DND-41 (cell line): ENCODE measurements at regions not wholly inside any gene's neighbourhood (a gene's known extent, or its start where the extent isn't known, plus 50 kb on each side); places are given as distances from the start of the nearest gene placed in this dataset.

ENCODE experiments used
- ATAC-seq: fragments of 200-7000 bp; cut with Tn5 transposase; 3 replicates; pipeline ENCODE4 v1.9.1; 2021; ENCODE audit warnings: low read depth; ENCODE audit not compliant: insufficient read depth
- DNase-seq: peaks from one replicate; pipeline ENCODE4 v3.0.0-alpha.2; 2020
- H2AFZ ChIP-seq: 2 replicates; pipeline ENCODE4 v1.6.0; 2012; ENCODE audit warnings: low read depth, low read length
- H3K27ac ChIP-seq: 2 replicates; pipeline ENCODE4 v1.5.1; 2012; ENCODE audit warnings: low read length, inconsistent platforms
- H3K27me3 ChIP-seq: fragments of 200-600 bp; sonication (generic); 2 replicates; pipeline ENCODE4 v1.6.0; 2012; ENCODE audit warnings: low read length, mild to moderate bottlenecking, inconsistent platforms; ENCODE audit not compliant: insufficient read depth, poor library complexity
- H3K36me3 ChIP-seq: 2 replicates; pipeline ENCODE4 v1.5.1; 2012; ENCODE audit warnings: low read length, inconsistent platforms; ENCODE audit not compliant: insufficient read depth
- H3K4me1 ChIP-seq: 2 replicates; pipeline ENCODE4 v1.5.1; 2012; ENCODE audit warnings: mild to moderate bottlenecking, low read length; ENCODE audit not compliant: insufficient read depth
- H3K4me2 ChIP-seq: 2 replicates; pipeline ENCODE4 v1.6.0; 2012; ENCODE audit warnings: mild to moderate bottlenecking, moderate library complexity, low read length, inconsistent platforms; ENCODE audit not compliant: insufficient read depth
- H3K4me3 ChIP-seq, 2 experiments: fragments of 200-600 bp in 1 of 2; shearing (Covaris generic) in 1 of 2; 2 replicates each; pipeline ENCODE4 v1.5.1; 2012 to 2016; ENCODE audit warnings: inconsistent platforms in 2 of 2, low read length in 2 of 2, mild to moderate bottlenecking in 2 of 2, low read depth in 1 of 2, moderate library complexity in 1 of 2
- H3K79me2 ChIP-seq: 2 replicates; pipeline ENCODE4 v1.6.0; 2012; ENCODE audit warnings: low read length, inconsistent platforms; ENCODE audit not compliant: insufficient read depth
- H3K9ac ChIP-seq: 2 replicates; pipeline ENCODE4 v1.6.0; 2012; ENCODE audit warnings: low read depth, mild to moderate bottlenecking, inconsistent platforms, low read length, moderate library complexity
- H3K9me3 ChIP-seq: 2 replicates; pipeline ENCODE4 v1.5.1; 2012; ENCODE audit warnings: low read length, moderate library complexity, mild to moderate bottlenecking, inconsistent platforms; ENCODE audit not compliant: insufficient read depth, severe bottlenecking
- H4K20me1 ChIP-seq: 2 replicates; pipeline ENCODE4 v1.6.0; 2012; ENCODE audit warnings: low read length; ENCODE audit not compliant: insufficient read depth
- CTCF ChIP-seq: IDR thresholded peaks from 2 replicates; pipeline ENCODE4 v1.5.1; 2012; ENCODE audit warnings: borderline replicate concordance, low read length, moderate library complexity, mild to moderate bottlenecking; ENCODE audit not compliant: poor library complexity, severe bottlenecking; ENCODE audit errors: extremely low read depth
- EZH2 ChIP-seq: IDR thresholded peaks from 3 replicates; pipeline ENCODE4 v1.6.1; 2012; ENCODE audit warnings: borderline replicate concordance, low read depth, mild to moderate bottlenecking, moderate library complexity, low read length, inconsistent platforms; ENCODE audit not compliant: severe bottlenecking

DNA sequence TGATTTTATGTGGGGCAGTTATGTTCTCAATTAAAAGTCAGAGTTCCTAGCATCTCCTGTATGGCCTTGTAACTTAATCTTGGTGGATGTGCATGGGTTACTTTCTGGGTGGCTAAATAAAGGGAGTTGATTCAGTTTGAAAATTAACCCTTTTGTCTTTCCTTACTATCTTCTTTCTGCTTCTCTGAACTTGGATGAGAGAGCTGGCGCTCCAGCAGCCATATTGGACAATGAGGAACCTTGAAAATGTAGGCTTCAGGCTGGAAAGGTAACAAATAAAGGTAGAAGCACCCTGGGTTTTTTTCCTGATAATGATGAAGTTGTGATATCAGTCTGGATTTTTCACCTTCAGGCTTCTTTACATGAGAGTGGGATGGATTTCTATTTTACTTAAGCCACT is 714.1 kb upstream of the TMEM132C start:
- no peaks in the 10 kb centered on the region for H4K20me1 ChIP-seq
- no peak for TF ChIP-seq EZH2
- TF ChIP-seq CTCF: no peak
- ATAC-seq (no peak), DNase-seq (no peak)
- no peaks in the 10 kb centered on the region for H3K9me3 ChIP-seq
- no peaks in the 10 kb centered on the region for H3K79me2 ChIP-seq
- H3K4me3 ChIP-seq: no peak overlapping the region
- H3K9ac ChIP-seq: no peak overlapping the region
- no peak overlapping the region for H3K27ac ChIP-seq
- no peak overlapping the region for H2AFZ ChIP-seq
- no peaks in the 10 kb centered on the region for H3K36me3 ChIP-seq
- H3K27me3 ChIP-seq: no peaks in the 10 kb centered on the region
- H3K4me1 ChIP-seq: no peaks in the 10 kb centered on the region
- no peak overlapping the region for H3K4me2 ChIP-seq

DNA sequence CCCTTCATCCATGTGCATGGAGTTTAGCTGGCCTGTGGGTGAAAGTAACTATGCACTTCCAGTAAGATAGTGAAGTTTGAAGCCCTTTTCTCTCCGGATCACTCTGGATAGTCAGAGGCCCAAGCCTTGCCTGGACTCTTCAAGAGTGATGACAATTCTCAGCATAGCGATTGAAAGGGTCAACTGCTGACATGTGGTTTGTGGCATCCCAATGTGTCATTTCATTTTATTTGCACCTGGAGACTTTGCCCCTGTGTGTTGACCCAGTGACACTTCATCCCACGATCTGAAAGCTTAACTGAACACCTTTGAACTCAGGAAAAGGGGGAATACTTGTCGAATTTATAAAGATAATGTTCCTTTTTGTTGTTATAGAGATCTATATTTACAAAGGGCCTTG is 711.9 kb upstream of the TMEM132C start:
- H2AFZ ChIP-seq: no peak overlapping the region
- DNase-seq: no peak

GRCh38 chr12:127556231-127556886 is 710.6 kb upstream of the TMEM132C start:
- Histone ChIP-seq H3K9me3 (no peaks in the 10 kb centered on the region), H4K20me1 (no peaks in the 10 kb centered on the region), H3K27ac (no peak overlapping the region), H3K36me3 (no peaks in the 10 kb centered on the region), H3K9ac (no peak overlapping the region), H3K4me3 (no peak overlapping the region), H2AFZ (no peak overlapping the region), H3K27me3 (no peaks in the 10 kb centered on the region), H3K79me2 (no peaks in the 10 kb centered on the region), H3K4me1 (no peaks in the 10 kb centered on the region), H3K4me2 (no peak overlapping the region)
- ATAC-seq: no peak
- TF ChIP-seq CTCF: no peak
- no peak for TF ChIP-seq EZH2
- DNase-seq: no peak

More for the DNA sequence above, 711.9 kb upstream of the TMEM132C start:
- ATAC-seq: no peak
- Histone ChIP-seq H3K79me2 (no peaks in the 10 kb centered on the region), H3K27ac (no peak overlapping the region), H3K36me3 (no peaks in the 10 kb centered on the region), H3K27me3 (no peaks in the 10 kb centered on the region), H3K4me1 (no peaks in the 10 kb centered on the region), H3K9ac (no peak overlapping the region), H3K4me3 (no peak overlapping the region), H4K20me1 (no peaks in the 10 kb centered on the region), H3K4me2 (no peak overlapping the region), H3K9me3 (no peaks in the 10 kb centered on the region)
- TF ChIP-seq CTCF: no peak

DNA sequence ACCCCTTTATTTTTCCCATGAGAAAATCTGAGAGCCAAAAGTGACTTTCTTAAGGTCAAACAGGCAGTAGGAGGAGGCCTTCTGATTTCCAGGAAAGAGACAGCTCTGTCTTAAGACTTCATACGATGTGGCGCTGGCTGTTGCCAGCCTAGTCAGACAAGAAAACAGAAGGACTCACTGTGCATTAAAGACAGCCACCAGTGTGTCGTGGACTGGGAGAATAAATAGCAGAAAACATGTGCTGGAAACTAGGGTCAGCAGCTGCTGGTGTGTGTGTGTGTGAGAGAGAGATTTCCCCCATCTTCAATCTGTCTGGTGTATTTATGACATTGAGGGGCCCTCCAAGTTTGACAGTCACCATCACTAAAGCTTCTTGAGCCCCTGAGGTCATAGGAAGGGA is 708.6 kb upstream of the TMEM132C start:
- no peaks in the 10 kb centered on the region for H3K9me3 ChIP-seq
- no peaks in the 10 kb centered on the region for H3K36me3 ChIP-seq
- H4K20me1 ChIP-seq: no peaks in the 10 kb centered on the region
- ATAC-seq (no peak), DNase-seq (no peak)
- no peaks in the 10 kb centered on the region for H3K4me1 ChIP-seq
- H3K9ac ChIP-seq: no peak overlapping the region
- H3K4me3 ChIP-seq: no peak overlapping the region
- no peaks in the 10 kb centered on the region for H3K27me3 ChIP-seq
- TF ChIP-seq EZH2: no peak
- TF ChIP-seq CTCF: no peak
- no peak overlapping the region for H2AFZ ChIP-seq
- H3K79me2 ChIP-seq: no peaks in the 10 kb centered on the region
- no peak overlapping the region for H3K27ac ChIP-seq
- no peak overlapping the region for H3K4me2 ChIP-seq
